ENCODE measurements at regions not wholly inside any gene's neighbourhood (a gene's known extent, or its start where the extent isn't known, plus 50 kb on each side); places are given as distances from the start of the nearest gene placed in this dataset.
A peak's percentile ranks its signal among the peaks of the same experiment; 100 is the strongest.

DNA sequence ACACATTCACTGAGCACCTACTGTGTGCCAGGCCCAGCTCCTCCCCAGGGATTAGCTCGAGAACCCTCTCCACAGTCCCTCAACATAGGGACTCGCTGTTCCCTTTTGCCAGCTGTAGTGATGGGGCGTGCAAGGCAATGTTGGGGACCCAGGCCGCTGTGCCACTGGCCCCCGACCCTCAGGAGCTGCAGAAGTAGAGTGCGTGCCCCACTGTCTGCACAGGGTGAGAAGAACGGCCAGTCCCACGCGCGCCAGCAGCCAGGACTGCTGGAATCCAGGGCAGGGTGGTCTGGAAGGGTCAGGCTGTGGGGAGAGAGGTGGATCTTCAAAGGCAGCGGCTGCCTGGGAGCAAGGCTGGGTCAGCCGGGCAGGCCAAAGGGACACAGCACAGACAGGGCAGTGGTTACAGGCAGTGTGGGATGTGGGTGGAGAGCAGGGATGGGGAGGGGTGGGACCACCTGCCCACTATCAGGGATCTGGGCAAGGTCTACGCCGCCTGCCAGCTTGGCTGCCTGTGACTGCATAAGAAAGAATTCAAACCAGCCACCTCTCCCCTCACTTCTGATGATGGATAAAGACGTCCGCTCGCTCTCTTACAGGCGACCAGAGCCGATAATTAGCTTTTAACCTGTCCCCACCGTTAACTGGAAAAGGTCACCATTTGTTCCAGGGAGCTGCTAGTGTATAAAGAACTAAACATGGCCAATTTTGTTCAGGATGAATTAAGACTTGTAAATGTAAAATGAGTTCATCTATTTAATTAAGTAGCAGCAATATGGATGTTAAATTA lies 86.7 kb upstream of the GSE1 start:
- DNase-seq = no peak
- no peak overlapping the region for H3K4me3 ChIP-seq
- H3K27me3 ChIP-seq = no peaks in the 10 kb centered on the region
- H3K4me1 ChIP-seq = peaks cover 32 to 44% (median 40%) of the 10 kb centered on the region in 4 donors
- WGBS, 5 donors = 90 to 95% (median 93%) methylated on average over 18 to 20 of the region's 20 CpGs
- intact Hi-C loops (cut with DNase I; ENCODE audit: low total_unique reads) = no loop called here
- H3K27ac ChIP-seq = no peak overlapping the region
- no peaks in the 10 kb centered on the region for H3K36me3 ChIP-seq
- H3K9me3 ChIP-seq = no peaks in the 10 kb centered on the region
- TF ChIP-seq POLR2AphosphoS5 (IDR thresholded peaks at IDR 0.05) (no peak), POLR2A (IDR thresholded peaks at IDR 0.05) (no peak)

DNA sequence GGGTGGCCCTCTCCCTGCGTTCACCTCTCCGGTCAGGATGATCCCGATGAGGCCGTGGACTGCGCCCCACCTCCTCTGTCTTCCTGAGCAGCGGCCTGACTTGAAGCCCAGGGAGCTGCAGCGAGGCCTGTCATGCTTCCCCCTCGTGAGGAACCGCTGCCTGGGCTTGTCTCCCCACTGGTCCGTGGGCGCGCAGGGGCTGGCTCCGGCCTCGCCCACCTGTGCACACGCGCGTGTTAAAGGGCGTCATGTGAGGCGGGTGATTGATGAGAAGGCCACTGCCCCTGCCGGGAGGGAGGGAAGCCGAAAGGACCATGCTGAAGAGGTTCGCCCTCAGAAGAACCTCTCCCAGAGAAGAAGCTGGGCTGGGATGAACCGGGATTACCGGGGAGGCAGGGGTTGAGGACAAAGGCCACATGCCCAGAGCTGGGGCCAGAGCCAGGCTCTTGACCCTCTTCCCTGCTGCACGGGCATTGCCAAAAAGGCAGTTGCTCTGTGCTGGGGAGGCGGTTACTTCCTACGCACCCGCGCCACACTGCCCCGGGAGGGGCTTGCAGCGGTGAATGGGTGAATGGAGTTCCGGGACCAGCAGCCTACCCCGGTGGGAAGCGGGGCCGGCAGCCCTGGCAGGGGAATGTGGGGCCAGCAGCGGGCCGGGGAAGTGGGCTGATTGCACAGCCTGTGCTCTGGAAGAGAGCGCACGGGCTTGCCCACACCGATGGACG lies 85.9 kb upstream of the GSE1 start:
- peaks cover 26 to 36% (median 32%) of the 10 kb centered on the region in 4 donors for H3K4me1 ChIP-seq
- 83 to 89% (median 84%) methylated on average over 32 to 41 of the region's 41 CpGs for WGBS, 5 donors
- no peaks in the 10 kb centered on the region for H3K9me3 ChIP-seq
- TF ChIP-seq POLR2AphosphoS5 (IDR thresholded peaks at IDR 0.05) = no peak
- TF ChIP-seq EP300 (IDR thresholded peaks at IDR 0.05) = no peak
- TF ChIP-seq, protein P1, sequence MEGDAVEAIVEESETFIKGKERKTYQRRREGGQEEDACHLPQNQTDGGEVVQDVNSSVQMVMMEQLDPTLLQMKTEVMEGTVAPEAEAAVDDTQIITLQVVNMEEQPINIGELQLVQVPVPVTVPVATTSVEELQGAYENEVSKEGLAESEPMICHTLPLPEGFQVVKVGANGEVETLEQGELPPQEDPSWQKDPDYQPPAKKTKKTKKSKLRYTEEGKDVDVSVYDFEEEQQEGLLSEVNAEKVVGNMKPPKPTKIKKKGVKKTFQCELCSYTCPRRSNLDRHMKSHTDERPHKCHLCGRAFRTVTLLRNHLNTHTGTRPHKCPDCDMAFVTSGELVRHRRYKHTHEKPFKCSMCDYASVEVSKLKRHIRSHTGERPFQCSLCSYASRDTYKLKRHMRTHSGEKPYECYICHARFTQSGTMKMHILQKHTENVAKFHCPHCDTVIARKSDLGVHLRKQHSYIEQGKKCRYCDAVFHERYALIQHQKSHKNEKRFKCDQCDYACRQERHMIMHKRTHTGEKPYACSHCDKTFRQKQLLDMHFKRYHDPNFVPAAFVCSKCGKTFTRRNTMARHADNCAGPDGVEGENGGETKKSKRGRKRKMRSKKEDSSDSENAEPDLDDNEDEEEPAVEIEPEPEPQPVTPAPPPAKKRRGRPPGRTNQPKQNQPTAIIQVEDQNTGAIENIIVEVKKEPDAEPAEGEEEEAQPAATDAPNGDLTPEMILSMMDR (IDR thresholded peaks at IDR 0.05) = no peak
- no peak for TF ChIP-seq POLR2A (IDR thresholded peaks at IDR 0.05)
- intact Hi-C loops (cut with DNase I; ENCODE audit: low total_unique reads) = no loop called here
- no peaks in the 10 kb centered on the region for H3K27me3 ChIP-seq
- no peak overlapping the region for H3K4me3 ChIP-seq
- H3K36me3 ChIP-seq = no peaks in the 10 kb centered on the region
- no peak for DNase-seq
- no peak overlapping the region for H3K27ac ChIP-seq

DNA sequence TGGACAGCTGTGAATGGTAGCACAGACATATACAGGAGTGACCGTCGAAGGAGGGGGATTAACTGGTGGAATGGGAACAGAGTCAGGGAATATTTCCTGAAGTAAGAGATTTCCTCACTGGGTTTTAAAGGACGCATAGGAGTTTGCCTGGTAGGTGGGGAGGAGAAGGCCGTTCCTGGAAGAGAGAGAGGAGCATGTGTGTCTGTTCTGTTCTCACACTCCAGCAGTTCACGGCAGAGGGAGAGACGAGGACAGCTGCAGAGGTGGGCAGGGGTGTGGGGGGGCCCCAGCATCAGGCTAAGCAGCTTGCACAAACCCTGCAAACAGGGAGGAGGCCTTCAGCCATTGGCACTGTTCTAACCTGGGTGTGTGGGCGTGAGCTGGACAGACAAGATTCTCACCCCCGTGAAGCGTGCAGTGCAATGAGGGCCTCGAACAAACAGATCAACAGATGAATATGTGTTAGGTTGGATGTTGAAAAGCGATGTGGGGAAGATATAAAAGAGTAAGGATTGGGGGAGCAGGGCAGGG lies 85.3 kb upstream of the GSE1 start:
- peaks cover 22 to 29% (median 26%) of the 10 kb centered on the region in 4 donors for H3K4me1 ChIP-seq
- intact Hi-C loops (cut with DNase I; ENCODE audit: low total_unique reads) = no loop called here
- H3K9me3 ChIP-seq = no peaks in the 10 kb centered on the region
- no peaks in the 10 kb centered on the region for H3K27me3 ChIP-seq
- 89 to 94% (median 91%) methylated on average over 11 of the region's 11 CpGs for WGBS, 5 donors
- TF ChIP-seq POLR2A (IDR thresholded peaks at IDR 0.05) = no peak
- no peak for TF ChIP-seq POLR2AphosphoS5 (IDR thresholded peaks at IDR 0.05)
- TF ChIP-seq, protein P1 (IDR thresholded peaks at IDR 0.05) = no peak
- no peak for TF ChIP-seq EP300 (IDR thresholded peaks at IDR 0.05)
- no peak overlapping the region for H3K4me3 ChIP-seq
- H3K36me3 ChIP-seq = no peaks in the 10 kb centered on the region
- DNase-seq = no peak
- H3K27ac ChIP-seq = no peak overlapping the region

DNA sequence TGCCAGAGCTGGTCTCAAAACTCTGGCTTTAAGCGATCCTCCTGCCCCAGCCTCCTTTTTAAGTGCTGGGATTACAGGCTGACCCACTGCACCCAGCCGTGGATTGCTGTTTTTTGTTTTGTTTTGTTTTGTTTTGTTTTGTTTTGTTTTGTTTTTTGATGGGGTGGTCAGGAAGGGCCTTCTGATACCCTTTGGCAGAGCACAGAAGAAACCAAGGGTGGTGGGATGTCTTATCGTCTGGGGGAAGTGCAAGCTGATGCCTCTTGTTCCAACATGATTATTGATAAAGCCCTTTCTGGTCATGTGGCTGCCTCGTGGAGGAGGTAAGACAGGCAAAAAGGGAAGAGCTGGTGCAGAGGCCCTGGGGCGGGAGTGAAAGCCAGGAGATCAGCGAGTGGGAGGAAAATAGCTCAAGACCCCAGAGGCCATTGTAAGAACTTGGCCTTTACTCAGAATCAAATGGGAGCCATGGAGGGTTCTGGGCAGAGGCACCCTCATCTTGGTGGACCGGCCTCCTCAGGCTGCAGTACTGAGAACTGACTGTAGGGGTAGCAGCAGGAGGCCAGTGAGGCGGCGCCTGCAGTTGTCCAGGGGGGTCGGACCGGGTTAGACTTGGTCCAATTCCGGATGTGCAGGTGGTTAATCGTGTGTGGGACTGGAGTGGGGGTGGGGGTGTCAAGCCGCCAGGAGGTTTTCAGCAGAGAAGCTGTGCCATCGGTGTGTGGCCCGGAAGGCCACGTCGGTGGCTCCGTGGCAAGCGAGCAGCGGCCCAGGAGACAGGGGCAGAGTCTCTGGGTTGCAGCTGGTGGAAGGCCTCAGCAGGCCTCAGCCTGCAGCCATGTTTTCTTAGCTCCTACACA lies 84.4 kb upstream of the GSE1 start:
- no peak overlapping the region for H3K27ac ChIP-seq

More for the DNA sequence above, 84.4 kb upstream of the GSE1 start:
- TF ChIP-seq, protein P1 (IDR thresholded peaks at IDR 0.05) = peak in 4 of 7 experiments; percentile 10 to 46 (median 23)
- no peak for TF ChIP-seq POLR2AphosphoS5 (IDR thresholded peaks at IDR 0.05)
- intact Hi-C loops (cut with DNase I; ENCODE audit: low total_unique reads) = no loop called here
- no peaks in the 10 kb centered on the region for H3K27me3 ChIP-seq
- WGBS, 5 donors = 85 to 91% (median 88%) methylated on average over 21 of the region's 21 CpGs
- peak in 1 of 2 donors; percentile 41 for DNase-seq
- H3K36me3 ChIP-seq = no peaks in the 10 kb centered on the region
- H3K4me1 ChIP-seq = peaks cover 12 to 20% (median 17%) of the 10 kb centered on the region in 4 donors
- H3K9me3 ChIP-seq = no peaks in the 10 kb centered on the region
- no peak overlapping the region for H3K4me3 ChIP-seq
